ENCODE measurements at regions not wholly inside any gene's neighbourhood (a gene's known extent, or its start where the extent isn't known, plus 50 kb on each side); places are given as distances from the start of the nearest gene placed in this dataset.

DNA sequence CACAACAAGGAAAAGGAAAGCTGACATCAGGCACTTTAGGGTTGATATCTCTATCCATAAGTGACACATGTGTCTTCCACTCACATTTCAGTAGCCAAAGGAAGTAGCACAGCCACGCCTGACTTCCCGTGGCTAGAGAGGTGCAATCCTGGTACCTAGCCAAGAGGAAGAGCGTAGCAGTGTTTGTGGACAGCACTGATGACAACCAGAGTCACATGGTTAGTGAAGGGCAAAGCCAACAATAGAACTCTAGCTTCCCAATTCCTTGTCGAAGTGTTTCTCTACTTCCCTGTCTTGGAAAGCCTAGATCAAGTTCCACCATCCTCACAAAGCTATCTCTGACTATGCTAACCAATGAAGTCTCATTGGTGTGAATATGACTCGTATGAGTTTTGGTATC is 189.2 kb downstream of the RSL24D1 start:
- ChIA-PET POLR2A (ENCODE audit: partially characterized antibody) (no interaction called here), CTCF (ENCODE audit: partially characterized antibody) (no interaction called here)
- Histone ChIP-seq H3K9me3 (ENCODE audit: control insufficient read depth in 1 of 2, low read length in 2 of 2) (no peaks in the 10 kb centered on the region), H3K4me3 (ENCODE audit: low read length in 2 of 2) (no peak overlapping the region), H3K36me3 (ENCODE audit: insufficient read depth, low read length) (no peaks in the 10 kb centered on the region), H3K4me1 (ENCODE audit: insufficient read depth, low read length) (no peaks in the 10 kb centered on the region), H3K27ac (ENCODE audit: low read depth, low read length) (no peak overlapping the region), H3K27me3 (ENCODE audit: insufficient read depth, low read length) (no peaks in the 10 kb centered on the region)
- H3K4me3 Mint-ChIP-seq: no peak overlapping the region
- H3K9me3 Mint-ChIP-seq: no peaks in the 10 kb centered on the region
- peaks cover 0 to 2% of the 10 kb centered on the region in 2 donors for H3K27me3 Mint-ChIP-seq
- H3K36me3 Mint-ChIP-seq: no peaks in the 10 kb centered on the region
- no peaks in the 10 kb centered on the region for H3K4me1 Mint-ChIP-seq
- DNase-seq: no peak
- intact Hi-C loops (cut with micrococcal nuclease): no loop called here
- H3K27ac Mint-ChIP-seq: no peak overlapping the region

DNA sequence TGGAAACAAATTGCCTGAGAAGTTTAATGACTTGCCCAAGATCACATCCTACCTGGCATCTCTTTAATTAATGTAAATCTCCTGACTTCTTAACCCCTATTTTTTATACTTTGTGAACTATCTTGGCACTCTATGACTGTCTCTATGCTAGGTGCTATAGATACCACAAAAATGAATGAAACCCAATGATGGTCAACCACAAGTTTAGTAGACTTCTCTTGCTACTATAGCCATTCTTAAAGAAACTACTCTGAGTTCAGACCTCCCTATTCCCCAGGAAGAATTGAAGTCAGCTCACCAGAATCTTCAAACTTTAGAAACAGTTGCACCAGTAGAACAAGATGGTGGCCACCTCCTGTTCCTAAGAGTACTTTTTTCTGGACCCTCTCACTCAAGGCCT is 191.1 kb downstream of the RSL24D1 start:
- Mint-ChIP-seq H3K36me3 (no peaks in the 10 kb centered on the region), H3K4me3 (no peak overlapping the region), H3K4me1 (no peaks in the 10 kb centered on the region), H3K27me3 (peaks cover 0 to 2% of the 10 kb centered on the region in 2 donors), H3K9me3 (no peaks in the 10 kb centered on the region), H3K27ac (no peak overlapping the region)
- intact Hi-C loops (cut with micrococcal nuclease): no loop called here
- H3K4me1 ChIP-seq (ENCODE audit: insufficient read depth, low read length): no peaks in the 10 kb centered on the region
- no peaks in the 10 kb centered on the region for H3K9me3 ChIP-seq (ENCODE audit: control insufficient read depth in 1 of 2, low read length in 2 of 2)
- H3K27ac ChIP-seq (ENCODE audit: low read depth, low read length): no peak overlapping the region
- no peaks in the 10 kb centered on the region for H3K36me3 ChIP-seq (ENCODE audit: insufficient read depth, low read length)
- no peak overlapping the region for H3K4me3 ChIP-seq (ENCODE audit: low read length in 2 of 2)
- ChIA-PET CTCF (ENCODE audit: partially characterized antibody) (no interaction called here), POLR2A (ENCODE audit: partially characterized antibody) (no interaction called here)
- DNase-seq: no peak
- no peaks in the 10 kb centered on the region for H3K27me3 ChIP-seq (ENCODE audit: insufficient read depth, low read length)

DNA sequence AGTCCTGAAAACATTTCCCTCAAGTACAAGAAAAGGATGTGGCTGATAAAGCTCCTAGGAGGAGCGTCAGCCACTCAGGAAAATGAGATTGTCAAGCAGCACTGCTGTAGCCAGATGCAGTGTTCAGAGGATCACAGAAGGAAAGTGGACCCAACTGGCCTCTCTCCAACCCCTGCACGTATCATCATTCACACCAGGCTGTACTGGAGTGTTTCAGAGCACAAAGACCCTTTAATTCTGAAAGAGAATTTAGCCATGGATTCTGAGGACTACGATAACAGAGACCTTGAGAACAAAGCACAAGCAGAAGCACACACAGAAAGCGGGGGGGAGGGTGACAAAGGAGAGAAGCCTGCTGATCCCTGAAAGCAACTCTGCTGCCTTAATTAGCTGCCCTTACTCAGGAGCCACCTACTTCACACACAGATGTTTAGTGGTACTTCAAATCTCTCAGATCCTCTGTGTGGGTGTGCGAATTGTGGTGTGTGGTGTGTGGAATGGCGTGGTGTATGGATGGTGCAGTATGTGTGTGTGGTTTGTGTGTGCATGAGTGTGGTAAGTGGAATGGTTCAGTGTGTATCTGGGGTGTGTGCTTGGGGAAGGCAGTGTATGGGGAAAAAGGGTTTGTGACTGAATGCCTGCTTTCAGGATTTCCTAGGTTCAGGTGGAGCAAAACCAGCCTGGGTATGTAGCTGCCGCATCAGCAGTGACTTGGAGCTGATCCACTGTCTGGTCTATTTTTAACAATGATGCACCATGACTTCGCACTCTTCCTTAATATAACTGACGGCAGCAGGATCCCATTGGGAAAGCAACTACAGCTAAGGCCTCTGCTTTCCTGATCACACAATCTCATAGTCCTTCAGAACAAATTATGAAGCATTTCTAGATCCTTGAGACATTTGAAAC is 192.5 kb downstream of the RSL24D1 start:
- intact Hi-C loops (cut with micrococcal nuclease): no loop called here
- H3K4me3 ChIP-seq (ENCODE audit: low read length in 2 of 2): no peak overlapping the region
- H3K4me3 Mint-ChIP-seq: no peak overlapping the region

DNA sequence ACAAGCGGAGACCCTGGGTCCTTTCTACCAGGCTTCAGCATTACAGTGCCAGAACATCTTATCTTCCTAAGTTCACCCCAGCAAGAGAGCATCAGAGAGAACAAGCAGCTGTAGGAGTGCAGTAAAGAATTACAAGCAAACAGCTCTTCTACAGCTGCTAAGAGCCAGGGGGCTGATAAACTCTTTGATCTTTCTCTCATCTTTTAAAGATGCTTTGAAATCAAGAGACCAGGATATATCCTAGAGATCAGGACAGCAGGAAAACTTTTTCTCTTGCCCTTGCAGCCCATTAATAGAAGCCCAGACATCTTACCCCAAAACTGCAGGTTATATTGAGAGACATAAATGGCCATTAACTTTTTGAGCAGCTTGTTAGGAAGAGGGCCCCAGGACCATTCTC is 198.1 kb downstream of the RSL24D1 start:
- ChIA-PET CTCF (ENCODE audit: partially characterized antibody) (no interaction called here), POLR2A (ENCODE audit: partially characterized antibody) (no interaction called here)
- H3K9me3 ChIP-seq (ENCODE audit: control insufficient read depth in 1 of 2, low read length in 2 of 2): no peaks in the 10 kb centered on the region
- H3K4me1 Mint-ChIP-seq: no peaks in the 10 kb centered on the region
- peaks cover 0 to 3% (median 0%) of the 10 kb centered on the region in 8 donors for H3K9me3 Mint-ChIP-seq
- no peaks in the 10 kb centered on the region for H3K27me3 Mint-ChIP-seq
- H3K27me3 ChIP-seq (ENCODE audit: insufficient read depth, low read length): no peaks in the 10 kb centered on the region
- no peaks in the 10 kb centered on the region for H3K36me3 Mint-ChIP-seq
- intact Hi-C loops (cut with micrococcal nuclease): no loop called here
- no peak overlapping the region for H3K27ac Mint-ChIP-seq
- DNase-seq: no peak
- no peak overlapping the region for H3K27ac ChIP-seq (ENCODE audit: low read depth, low read length)
- H3K4me1 ChIP-seq (ENCODE audit: insufficient read depth, low read length): no peaks in the 10 kb centered on the region
- H3K4me3 ChIP-seq (ENCODE audit: low read length in 2 of 2): no peak overlapping the region
- H3K36me3 ChIP-seq (ENCODE audit: insufficient read depth, low read length): no peaks in the 10 kb centered on the region
- no peak overlapping the region for H3K4me3 Mint-ChIP-seq

More for the DNA sequence above, 192.5 kb downstream of the RSL24D1 start:
- Mint-ChIP-seq H3K9me3 (no peaks in the 10 kb centered on the region), H3K27me3 (peaks cover 0 to 2% of the 10 kb centered on the region in 2 donors), H3K27ac (no peak overlapping the region), H3K36me3 (no peaks in the 10 kb centered on the region), H3K4me1 (no peaks in the 10 kb centered on the region)
- Histone ChIP-seq H3K9me3 (ENCODE audit: control insufficient read depth in 1 of 2, low read length in 2 of 2) (no peaks in the 10 kb centered on the region), H3K36me3 (ENCODE audit: insufficient read depth, low read length) (no peaks in the 10 kb centered on the region), H3K27me3 (ENCODE audit: insufficient read depth, low read length) (no peaks in the 10 kb centered on the region), H3K27ac (ENCODE audit: low read depth, low read length) (no peak overlapping the region), H3K4me1 (ENCODE audit: insufficient read depth, low read length) (no peaks in the 10 kb centered on the region)
- ChIA-PET POLR2A (ENCODE audit: partially characterized antibody) (no interaction called here), CTCF (ENCODE audit: partially characterized antibody) (no interaction called here)
- DNase-seq: no peak

DNA sequence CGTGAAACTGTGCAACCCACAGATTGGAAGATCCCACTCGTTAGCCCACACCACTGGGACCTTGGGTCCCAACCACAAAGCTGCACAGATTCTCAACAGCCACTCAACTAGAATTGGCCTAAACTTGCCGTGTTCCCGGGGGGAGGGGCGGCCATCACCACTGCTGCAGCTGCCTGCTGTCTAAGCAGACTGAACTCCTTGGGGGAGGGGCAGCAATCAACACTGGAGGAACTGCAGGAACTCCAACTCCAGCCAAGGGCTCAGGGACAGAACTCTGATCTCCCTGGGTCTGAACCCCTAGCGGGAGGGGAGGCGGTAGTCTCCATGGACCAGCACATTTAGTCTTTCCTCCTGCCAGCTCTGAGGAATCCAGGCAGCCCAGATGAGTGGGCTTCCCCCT is 205.9 kb downstream of the RSL24D1 start:
- H3K4me3 Mint-ChIP-seq: no peak overlapping the region
- Histone ChIP-seq H3K27me3 (ENCODE audit: insufficient read depth, low read length) (no peaks in the 10 kb centered on the region), H3K4me3 (ENCODE audit: low read length in 2 of 2) (no peak overlapping the region), H3K36me3 (ENCODE audit: insufficient read depth, low read length) (no peaks in the 10 kb centered on the region), H3K27ac (ENCODE audit: low read depth, low read length) (no peak overlapping the region), H3K9me3 (ENCODE audit: control insufficient read depth in 1 of 2, low read length in 2 of 2) (no peaks in the 10 kb centered on the region), H3K4me1 (ENCODE audit: insufficient read depth, low read length) (no peaks in the 10 kb centered on the region)
- H3K27ac Mint-ChIP-seq: no peak overlapping the region
- H3K9me3 Mint-ChIP-seq: peaks cover 0 to 18% (median 5%) of the 10 kb centered on the region in 8 donors
- no peaks in the 10 kb centered on the region for H3K36me3 Mint-ChIP-seq
- intact Hi-C loops (cut with micrococcal nuclease): no loop called here
- H3K27me3 Mint-ChIP-seq: peaks cover 9 to 12% of the 10 kb centered on the region in 2 donors
- ChIA-PET CTCF (ENCODE audit: partially characterized antibody) (no interaction called here), POLR2A (ENCODE audit: partially characterized antibody) (no interaction called here)
- H3K4me1 Mint-ChIP-seq: no peaks in the 10 kb centered on the region
- no peak for DNase-seq

DNA sequence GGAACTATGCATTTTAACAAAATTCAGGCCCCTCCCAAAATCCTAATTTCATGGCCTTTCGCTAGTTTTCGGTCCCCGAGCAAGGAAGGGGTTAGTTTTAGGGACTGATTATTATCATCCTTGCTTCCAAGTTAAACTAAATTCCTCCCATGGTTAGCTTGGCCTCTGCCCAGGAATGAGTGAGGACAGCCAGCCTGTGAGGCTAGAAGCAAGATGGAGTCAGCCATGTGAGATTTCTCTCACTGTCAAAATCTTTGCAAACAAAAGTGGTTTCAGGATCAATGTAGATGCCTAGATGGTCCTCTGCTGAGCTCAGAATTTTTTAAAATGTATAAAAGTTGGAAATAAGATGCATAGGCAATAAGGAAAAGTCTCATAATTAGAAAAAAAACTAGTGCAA is 208.9 kb downstream of the RSL24D1 start:
- H3K4me3 Mint-ChIP-seq: no peak overlapping the region
- H3K4me3 ChIP-seq (ENCODE audit: low read length in 2 of 2): no peak overlapping the region
- H3K36me3 Mint-ChIP-seq: no peaks in the 10 kb centered on the region
- POLR2A ChIA-PET (ENCODE audit: partially characterized antibody): no interaction called here
- no peaks in the 10 kb centered on the region for H3K4me1 Mint-ChIP-seq
- no peak overlapping the region for H3K27ac Mint-ChIP-seq
- intact Hi-C loops (cut with micrococcal nuclease): no loop called here
- no peaks in the 10 kb centered on the region for H3K36me3 ChIP-seq (ENCODE audit: insufficient read depth, low read length)
- no peaks in the 10 kb centered on the region for H3K4me1 ChIP-seq (ENCODE audit: insufficient read depth, low read length)
- H3K27me3 ChIP-seq (ENCODE audit: insufficient read depth, low read length): no peaks in the 10 kb centered on the region
- CTCF ChIA-PET (ENCODE audit: partially characterized antibody): no interaction called here
- H3K9me3 ChIP-seq (ENCODE audit: control insufficient read depth in 1 of 2, low read length in 2 of 2): no peaks in the 10 kb centered on the region
- no peak overlapping the region for H3K27ac ChIP-seq (ENCODE audit: low read depth, low read length)
- peaks cover 0 to 19% (median 6%) of the 10 kb centered on the region in 8 donors for H3K9me3 Mint-ChIP-seq
- DNase-seq: no peak
- H3K27me3 Mint-ChIP-seq: peaks cover 9 to 12% of the 10 kb centered on the region in 2 donors

DNA sequence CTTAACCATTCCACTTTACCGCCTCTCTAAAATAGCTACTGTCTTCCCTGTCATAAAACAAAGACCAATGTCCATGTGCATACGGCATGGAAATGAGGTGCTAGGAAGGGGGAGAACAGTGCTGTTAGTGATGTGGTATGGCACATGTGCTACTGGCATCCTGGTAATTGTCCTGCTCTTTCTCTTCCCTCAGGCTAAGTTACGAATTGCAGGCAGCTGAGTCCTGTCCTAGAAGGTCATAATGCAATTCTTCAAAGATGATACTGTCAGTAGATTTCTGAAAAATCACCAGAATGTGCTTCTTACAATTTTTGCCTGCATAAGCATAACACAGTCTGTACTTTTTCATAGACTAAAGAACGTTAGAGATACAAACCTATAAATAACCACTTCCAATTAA is 216.8 kb downstream of the RSL24D1 start:
- no peaks in the 10 kb centered on the region for H3K4me1 ChIP-seq (ENCODE audit: insufficient read depth, low read length)
- no peaks in the 10 kb centered on the region for H3K4me1 Mint-ChIP-seq
- H3K36me3 Mint-ChIP-seq: no peaks in the 10 kb centered on the region
- no peaks in the 10 kb centered on the region for H3K9me3 ChIP-seq (ENCODE audit: control insufficient read depth in 1 of 2, low read length in 2 of 2)
- no peak overlapping the region for H3K27ac ChIP-seq (ENCODE audit: low read depth, low read length)
- no peak overlapping the region for H3K4me3 ChIP-seq (ENCODE audit: low read length in 2 of 2)
- POLR2A ChIA-PET (ENCODE audit: partially characterized antibody): no interaction called here
- H3K27ac Mint-ChIP-seq: no peak overlapping the region
- no peak for DNase-seq
- H3K27me3 ChIP-seq (ENCODE audit: insufficient read depth, low read length): no peaks in the 10 kb centered on the region
- peaks cover 0 to 7% of the 10 kb centered on the region in 2 donors for H3K27me3 Mint-ChIP-seq
- intact Hi-C loops (cut with micrococcal nuclease): no loop called here
- no peak overlapping the region for H3K4me3 Mint-ChIP-seq
- CTCF ChIA-PET (ENCODE audit: partially characterized antibody): no interaction called here
- H3K9me3 Mint-ChIP-seq: peaks cover 0 to 9% (median under 1%) of the 10 kb centered on the region in 8 donors
- no peaks in the 10 kb centered on the region for H3K36me3 ChIP-seq (ENCODE audit: insufficient read depth, low read length)

All from CD4-positive, alpha-beta memory T cell (primary cell).